GM23248 (cell line): ENCODE measurements at regions not wholly inside any gene's neighbourhood (a gene's known extent, or its start where the extent isn't known, plus 50 kb on each side); places are given as distances from the start of the nearest gene placed in this dataset.
A peak's percentile ranks its signal among the peaks of the same experiment; 100 is the strongest.

ENCODE experiments used
- DNase-seq: peaks from one replicate; pipeline ENCODE4 v3.0.0-alpha.2; 2015
- H2AFZ ChIP-seq: fragments of 200-600 bp; sonication (generic); 2 replicates; pipeline ENCODE4 v1.6.1; 2016; ENCODE audit warnings: antibody characterized with exemption
- H3F3A ChIP-seq: fragments of 200-600 bp; sonication (generic); 2 replicates; pipeline ENCODE4 v1.6.1; 2016; ENCODE audit warnings: mild to moderate bottlenecking, antibody characterized with exemption, mixed run types; ENCODE audit not compliant: insufficient read depth
- H3K27ac ChIP-seq: fragments of 200-600 bp; sonication (generic); 2 replicates; pipeline ENCODE4 v1.5.1; 2016; ENCODE audit warnings: mild to moderate bottlenecking
- H3K27me3 ChIP-seq: fragments of 200-600 bp; sonication (generic); replicated peaks from 2 replicates; pipeline ENCODE4 v1.6.1; 2016; ENCODE audit warnings: mild to moderate bottlenecking; ENCODE audit not compliant: insufficient read depth
- H3K36me3 ChIP-seq: fragments of 200-600 bp; sonication (generic); 2 replicates; pipeline ENCODE4 v1.6.1; 2016; ENCODE audit warnings: low read depth, mild to moderate bottlenecking
- H3K4me1 ChIP-seq: fragments of 200-600 bp; sonication (generic); 2 replicates; pipeline ENCODE4 v1.6.1; 2016; ENCODE audit warnings: mild to moderate bottlenecking; ENCODE audit not compliant: insufficient read depth
- H3K4me2 ChIP-seq: fragments of 200-600 bp; sonication (generic); one replicate; pipeline ENCODE4 v1.6.1; 2016; ENCODE audit warnings: mild to moderate bottlenecking; ENCODE audit not compliant: unreplicated experiment
- H3K4me3 ChIP-seq: fragments of 200-600 bp; sonication (generic); 2 replicates; pipeline ENCODE4 v1.5.1; 2016; ENCODE audit warnings: mild to moderate bottlenecking
- H3K79me2 ChIP-seq: fragments of 200-600 bp; sonication (generic); 2 replicates; pipeline ENCODE4 v1.6.1; 2016; ENCODE audit warnings: mild to moderate bottlenecking; ENCODE audit not compliant: insufficient read depth
- H3K9ac ChIP-seq: fragments of 200-600 bp; sonication (generic); 2 replicates; pipeline ENCODE4 v1.6.1; 2016; ENCODE audit warnings: mild to moderate bottlenecking
- H3K9me2 ChIP-seq: fragments of 200-600 bp; sonication (generic); 2 replicates; pipeline ENCODE4 v1.6.1; 2016; ENCODE audit warnings: mixed run types, mild to moderate bottlenecking, moderate library complexity; ENCODE audit not compliant: insufficient read depth
- H3K9me3 ChIP-seq: fragments of 200-600 bp; sonication (generic); one replicate; pipeline ENCODE4 v1.6.1; 2017; ENCODE audit warnings: low read depth
- H4K20me1 ChIP-seq: fragments of 200-600 bp; sonication (generic); 2 replicates; pipeline ENCODE4 v1.6.0; 2016; ENCODE audit not compliant: insufficient read depth
- EZH2 ChIP-seq: fragments of 200-600 bp; sonication (generic); IDR thresholded peaks from 2 replicates; pipeline ENCODE4 v1.6.1; 2018; ENCODE audit warnings: antibody characterized with exemption, mild to moderate bottlenecking; ENCODE audit not compliant: insufficient read depth, poor library complexity, severe bottlenecking
- EZH2phosphoT487 ChIP-seq: fragments of 200-600 bp; sonication (generic); IDR thresholded peaks from 2 replicates; pipeline ENCODE4 v1.6.1; 2018; ENCODE audit warnings: antibody characterized with exemption, moderate library complexity, mild to moderate bottlenecking, low read depth; ENCODE audit not compliant: insufficient read depth
- WGBS, 2 experiments: methylation state at CpG; one replicate each; pipeline ENCODE4 v1.1.6; 2015 to 2017; ENCODE audit warnings: low lambda C conversion rate in 2 of 2, low coverage in 1 of 2; ENCODE audit errors: missing lambda C conversion rate in 2 of 2; 5-methylcytosine and 5-hydroxymethylcytosine counted together
- in situ Hi-C: fragments of 300-500 bp; cut with MboI; formaldehyde crosslinking; loops from 2 replicates; pipeline ENCODE4 v1.15.0; 2020

- no peaks in the 10 kb centered on the region for H3K36me3 ChIP-seq
- no peak overlapping the region for H3K4me3 ChIP-seq
- peak overlapping the region; percentile 76 for H3K4me2 ChIP-seq
- no peaks in the 10 kb centered on the region for H3K9me2 ChIP-seq
- H2AFZ ChIP-seq = peak overlapping the region; percentile 68
- peak overlapping the region; percentile 56 for H3K9ac ChIP-seq
- 5 to 7% methylated on average over 1 of the region's 1 CpG for WGBS, 2 experiments
- H4K20me1 ChIP-seq = no peaks in the 10 kb centered on the region
- in situ Hi-C loops = no loop called here
- peaks cover 21% of the 10 kb centered on the region for H3F3A ChIP-seq
- H3K27me3 ChIP-seq = no peaks in the 10 kb centered on the region
- peaks cover 33% of the 10 kb centered on the region for H3K4me1 ChIP-seq
- peak; percentile 81 for DNase-seq
- peak overlapping the region; percentile 90 for H3K27ac ChIP-seq
- no peaks in the 10 kb centered on the region for H3K79me2 ChIP-seq
- TF ChIP-seq EZH2 (no peak), EZH2phosphoT487 (no peak)
- no peaks in the 10 kb centered on the region for H3K9me3 ChIP-seq
Measured at GRCh38 chr2:133676392-133677130, 108.3 kb upstream of the NCKAP5 start.

- DNase-seq = no peak
- TF ChIP-seq EZH2phosphoT487 (no peak), EZH2 (no peak)
- H3K79me2 ChIP-seq = no peaks in the 10 kb centered on the region
- no peak overlapping the region for H3K27ac ChIP-seq
- WGBS, 2 experiments = 72 to 80% methylated on average over 2 of the region's 2 CpGs
- H3K9ac ChIP-seq = no peak overlapping the region
- in situ Hi-C loops = no loop called here
- H3K9me3 ChIP-seq = no peaks in the 10 kb centered on the region
- no peaks in the 10 kb centered on the region for H4K20me1 ChIP-seq
- H3K4me1 ChIP-seq = peaks cover 19% of the 10 kb centered on the region
- H2AFZ ChIP-seq = no peak overlapping the region
- H3K9me2 ChIP-seq = no peaks in the 10 kb centered on the region
- H3K4me3 ChIP-seq = no peak overlapping the region
- peaks cover 17% of the 10 kb centered on the region for H3F3A ChIP-seq
- 0 out of 2 replicates have a peak, but pooled peaks cover 3% of the 10 kb centered on the region for H3K27me3 ChIP-seq
- no peak overlapping the region for H3K4me2 ChIP-seq
- no peaks in the 10 kb centered on the region for H3K36me3 ChIP-seq
Measured at GRCh38 chr2:133680343-133681049, 112.2 kb upstream of the NCKAP5 start.

GRCh38 chr2:133682347-133682746 lies 114.1 kb upstream of the NCKAP5 start:
- Histone ChIP-seq H3K36me3 (no peaks in the 10 kb centered on the region), H3K9me2 (no peaks in the 10 kb centered on the region), H4K20me1 (no peaks in the 10 kb centered on the region), H3F3A (no peaks in the 10 kb centered on the region), H3K4me2 (no peak overlapping the region), H2AFZ (no peak overlapping the region), H3K4me3 (no peak overlapping the region), H3K4me1 (peaks cover under 1% of the 10 kb centered on the region), H3K27ac (no peak overlapping the region), H3K9ac (no peak overlapping the region), H3K27me3 (peaks cover 10% of the 10 kb centered on the region; the same call in 1 of the 2 replicates), H3K9me3 (no peaks in the 10 kb centered on the region), H3K79me2 (no peaks in the 10 kb centered on the region)
- 82 to 87% methylated on average over 1 of the region's 1 CpG for WGBS, 2 experiments
- no peak for DNase-seq
- in situ Hi-C loops = no loop called here
- TF ChIP-seq EZH2 = no peak
- no peak for TF ChIP-seq EZH2phosphoT487

DNA sequence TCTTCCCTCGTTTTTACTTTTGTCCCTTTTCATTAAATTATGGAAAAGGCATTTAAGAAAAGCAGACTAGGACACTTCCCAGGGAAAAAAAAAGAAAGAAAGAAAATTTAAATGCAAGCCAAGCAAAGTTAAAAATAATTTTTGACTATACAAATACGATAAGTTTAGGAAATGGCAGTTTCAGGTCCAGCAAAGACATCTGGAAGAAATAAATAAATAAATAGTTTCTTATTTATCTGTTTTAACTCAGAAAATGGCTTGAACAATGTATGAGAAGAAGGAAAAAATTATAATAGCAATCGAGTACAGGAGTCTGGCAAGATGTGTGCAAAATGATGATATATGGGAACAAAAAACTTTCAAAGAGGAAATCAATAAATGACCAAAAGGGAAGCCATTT lies 114.6 kb upstream of the NCKAP5 start:
- no peaks in the 10 kb centered on the region for H3K9me3 ChIP-seq
- no peak overlapping the region for H3K4me2 ChIP-seq
- no peak overlapping the region for H3K9ac ChIP-seq
- WGBS, 2 experiments = 33 to 38% methylated on average over 3 of the region's 3 CpGs
- H3K79me2 ChIP-seq = no peaks in the 10 kb centered on the region
- H3K9me2 ChIP-seq = no peaks in the 10 kb centered on the region
- H2AFZ ChIP-seq = no peak overlapping the region
- H3K4me3 ChIP-seq = no peak overlapping the region
- H3K27me3 ChIP-seq = peaks cover 10% of the 10 kb centered on the region; the same call in 1 of the 2 replicates
- H3K27ac ChIP-seq = no peak overlapping the region
- DNase-seq = no peak
- TF ChIP-seq EZH2 (no peak), EZH2phosphoT487 (no peak)
- H3K36me3 ChIP-seq = no peaks in the 10 kb centered on the region
- H3K4me1 ChIP-seq = no peaks in the 10 kb centered on the region
- H3F3A ChIP-seq = no peaks in the 10 kb centered on the region
- in situ Hi-C loops = no loop called here
- no peaks in the 10 kb centered on the region for H4K20me1 ChIP-seq
